ENCODE measurements at regions not wholly inside any gene's neighbourhood (a gene's known extent, or its start where the extent isn't known, plus 50 kb on each side); places are given as distances from the start of the nearest gene placed in this dataset.

DNA sequence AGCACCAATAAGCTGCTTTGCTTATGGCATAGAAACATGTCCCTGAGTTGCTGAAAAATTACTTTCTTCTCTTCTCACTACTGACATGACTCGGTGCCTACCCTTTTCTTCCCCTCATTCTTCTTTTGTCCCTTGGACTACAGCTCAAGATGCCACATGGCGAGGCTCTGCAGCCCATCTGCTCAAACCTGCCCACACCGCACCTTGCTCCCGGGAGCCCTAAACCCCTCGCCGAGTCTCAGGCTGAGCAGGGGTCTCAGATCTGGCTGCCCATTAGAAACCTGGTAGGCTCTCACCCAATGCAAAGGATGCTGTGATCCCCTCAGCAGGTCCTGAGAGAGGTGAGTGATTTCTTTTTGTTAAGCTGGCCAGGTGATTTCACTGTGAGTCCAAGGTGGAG lies 251.7 kb upstream of the IRX1 start:
- TF ChIP-seq, protein P1, sequence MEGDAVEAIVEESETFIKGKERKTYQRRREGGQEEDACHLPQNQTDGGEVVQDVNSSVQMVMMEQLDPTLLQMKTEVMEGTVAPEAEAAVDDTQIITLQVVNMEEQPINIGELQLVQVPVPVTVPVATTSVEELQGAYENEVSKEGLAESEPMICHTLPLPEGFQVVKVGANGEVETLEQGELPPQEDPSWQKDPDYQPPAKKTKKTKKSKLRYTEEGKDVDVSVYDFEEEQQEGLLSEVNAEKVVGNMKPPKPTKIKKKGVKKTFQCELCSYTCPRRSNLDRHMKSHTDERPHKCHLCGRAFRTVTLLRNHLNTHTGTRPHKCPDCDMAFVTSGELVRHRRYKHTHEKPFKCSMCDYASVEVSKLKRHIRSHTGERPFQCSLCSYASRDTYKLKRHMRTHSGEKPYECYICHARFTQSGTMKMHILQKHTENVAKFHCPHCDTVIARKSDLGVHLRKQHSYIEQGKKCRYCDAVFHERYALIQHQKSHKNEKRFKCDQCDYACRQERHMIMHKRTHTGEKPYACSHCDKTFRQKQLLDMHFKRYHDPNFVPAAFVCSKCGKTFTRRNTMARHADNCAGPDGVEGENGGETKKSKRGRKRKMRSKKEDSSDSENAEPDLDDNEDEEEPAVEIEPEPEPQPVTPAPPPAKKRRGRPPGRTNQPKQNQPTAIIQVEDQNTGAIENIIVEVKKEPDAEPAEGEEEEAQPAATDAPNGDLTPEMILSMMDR (IDR thresholded peaks at IDR 0.05): no peak
- Histone ChIP-seq H3K4me1 (no peaks in the 10 kb centered on the region), H3K27ac (no peak overlapping the region), H3K9me3 (no peaks in the 10 kb centered on the region), H3K27me3 (no peaks in the 10 kb centered on the region), H3K4me3 (no peak overlapping the region), H3K36me3 (no peaks in the 10 kb centered on the region)
- no peak for ATAC-seq
- intact Hi-C loops (cut with DNase I): no loop called here
- no peak for DNase-seq

DNA sequence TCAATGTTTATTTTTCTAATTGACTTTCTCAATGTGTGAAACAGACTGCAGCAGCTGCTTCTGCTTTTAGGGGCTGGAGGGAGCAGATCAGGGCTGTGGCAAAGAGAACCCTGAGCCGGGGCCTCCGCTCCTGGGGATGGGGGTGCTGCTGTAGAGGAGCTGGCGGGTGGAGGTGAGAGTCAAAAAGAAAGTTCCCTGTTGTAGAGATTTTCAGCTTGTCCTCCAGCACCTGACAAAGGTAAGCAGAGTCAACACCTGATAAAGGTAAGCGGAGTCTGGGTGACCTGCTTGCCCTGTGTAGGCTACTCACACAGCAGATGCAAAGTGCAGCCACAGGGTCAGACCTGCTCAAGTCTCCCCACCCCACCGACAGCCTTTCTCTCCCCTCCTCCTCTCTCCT lies 252.4 kb upstream of the IRX1 start:
- H3K4me3 ChIP-seq: no peak overlapping the region
- H3K9me3 ChIP-seq: no peaks in the 10 kb centered on the region
- TF ChIP-seq, protein P1 (IDR thresholded peaks at IDR 0.05): no peak
- H3K4me1 ChIP-seq: no peaks in the 10 kb centered on the region
- intact Hi-C loops (cut with DNase I): no loop called here
- no peaks in the 10 kb centered on the region for H3K27me3 ChIP-seq
- DNase-seq (no peak), ATAC-seq (no peak)
- H3K36me3 ChIP-seq: no peaks in the 10 kb centered on the region
- no peak overlapping the region for H3K27ac ChIP-seq

DNA sequence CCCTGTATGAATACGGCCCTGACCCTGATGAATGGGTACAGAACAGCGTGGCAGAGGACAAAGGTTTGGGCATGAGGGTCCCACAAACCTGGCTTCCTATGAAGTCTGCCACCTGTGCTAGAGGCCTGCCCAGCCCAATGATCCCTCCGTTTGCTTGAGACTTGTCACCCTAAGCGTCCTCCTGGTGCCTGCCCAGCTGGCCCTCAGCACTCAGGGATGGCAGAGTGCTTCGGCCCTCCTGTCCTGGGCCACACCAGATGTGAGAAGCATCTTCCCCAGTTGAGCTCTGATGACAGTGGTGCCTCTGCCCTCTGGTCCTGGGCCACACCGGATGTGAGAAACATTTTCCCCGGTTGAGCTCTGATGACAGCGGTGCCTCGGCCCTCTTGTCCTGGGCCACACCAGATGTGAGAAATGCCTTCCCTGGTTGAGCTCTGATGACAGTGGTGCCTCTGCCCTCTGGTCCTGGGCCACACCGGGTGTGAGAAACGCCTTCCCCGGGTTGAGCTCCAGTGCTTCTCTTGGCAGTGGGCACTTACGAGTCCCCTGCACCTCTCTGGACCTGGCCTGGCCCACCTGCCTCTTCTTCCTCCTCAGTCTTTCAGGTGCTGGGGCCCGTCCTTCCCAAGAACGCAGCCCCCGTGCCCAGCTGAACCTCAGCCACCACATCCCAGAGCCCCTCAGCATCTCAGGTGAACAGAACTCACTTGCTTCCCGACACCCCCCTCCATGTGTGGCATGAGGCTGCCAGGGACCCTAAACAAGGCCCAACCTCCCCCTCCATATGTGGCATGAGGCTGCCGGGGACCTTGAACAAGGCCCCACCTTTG lies 253.1 kb upstream of the IRX1 start:
- Histone ChIP-seq H3K36me3 (no peaks in the 10 kb centered on the region), H3K9me3 (no peaks in the 10 kb centered on the region), H3K4me1 (no peaks in the 10 kb centered on the region), H3K27ac (no peak overlapping the region), H3K27me3 (no peaks in the 10 kb centered on the region), H3K4me3 (no peak overlapping the region)
- intact Hi-C loops (cut with DNase I): no loop called here
- TF ChIP-seq, protein P1 (IDR thresholded peaks at IDR 0.05): no peak
- DNase-seq (no peak), ATAC-seq (no peak)

DNA sequence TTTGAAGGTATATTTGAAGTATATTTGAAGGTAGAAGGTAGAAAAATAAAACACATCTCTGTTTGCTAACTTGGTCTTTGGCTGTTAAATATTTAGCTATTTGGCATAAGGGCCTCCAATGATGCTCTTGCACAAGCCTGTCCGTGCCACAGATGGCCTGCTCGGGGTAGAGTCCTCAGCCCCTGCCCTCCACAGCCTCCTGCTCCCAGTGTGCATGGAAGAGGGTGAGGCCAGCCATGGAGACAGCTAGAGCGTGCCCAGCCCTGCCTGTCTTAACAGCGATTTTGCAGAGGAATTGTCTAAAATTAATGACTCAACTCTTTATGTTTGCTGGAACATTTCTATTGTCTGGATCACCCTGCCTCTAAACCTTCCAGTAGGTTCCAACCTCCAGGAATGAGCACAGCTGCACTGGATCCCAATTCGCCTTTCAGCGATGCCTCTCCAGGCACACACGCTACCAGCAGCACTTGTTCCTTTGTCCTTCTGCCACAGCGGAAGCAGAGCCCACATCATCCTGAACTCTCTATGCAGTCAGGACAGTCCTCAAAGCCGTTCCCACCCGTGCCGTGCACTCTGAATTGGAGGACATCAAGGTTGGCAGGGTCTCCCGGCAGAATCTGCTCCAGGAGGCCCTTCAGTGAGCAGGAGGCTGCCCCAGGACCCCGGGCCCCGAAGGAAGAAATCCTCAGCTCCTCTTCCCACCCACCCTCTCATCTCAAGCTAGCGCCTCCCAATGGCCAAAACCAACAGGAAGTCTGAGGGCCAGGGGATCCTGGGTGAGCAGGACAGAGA lies 254.0 kb upstream of the IRX1 start:
- DNase-seq: no peak
- Histone ChIP-seq H3K9me3 (no peaks in the 10 kb centered on the region), H3K4me1 (no peaks in the 10 kb centered on the region), H3K4me3 (no peak overlapping the region), H3K27ac (no peak overlapping the region), H3K36me3 (no peaks in the 10 kb centered on the region), H3K27me3 (no peaks in the 10 kb centered on the region)
- intact Hi-C loops (cut with DNase I): no loop called here
- TF ChIP-seq, protein P1 (IDR thresholded peaks at IDR 0.05): no peak
- ATAC-seq: no peak

DNA sequence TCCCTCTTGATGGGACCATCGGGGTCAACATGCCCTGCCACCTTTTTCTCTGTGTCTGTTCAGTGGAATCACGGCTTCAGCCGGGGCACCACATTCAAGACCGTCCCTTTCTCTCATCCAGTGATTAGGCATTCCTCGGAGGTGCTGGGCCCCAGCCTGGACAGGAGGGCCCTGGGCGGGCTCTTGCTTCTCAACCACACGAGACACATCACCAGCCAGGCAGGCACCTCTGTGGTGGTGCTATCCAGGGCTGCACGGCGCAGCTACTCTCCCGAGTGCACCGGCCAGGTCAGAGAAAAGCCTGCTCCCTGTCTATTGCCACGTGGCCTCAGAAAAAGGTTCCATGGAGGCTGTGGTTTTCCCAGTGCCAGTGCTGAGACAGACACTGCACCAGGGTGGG lies 255.2 kb upstream of the IRX1 start:
- intact Hi-C loops (cut with DNase I): no loop called here
- Histone ChIP-seq H3K36me3 (no peaks in the 10 kb centered on the region), H3K4me1 (no peaks in the 10 kb centered on the region), H3K27me3 (no peaks in the 10 kb centered on the region), H3K9me3 (no peaks in the 10 kb centered on the region), H3K27ac (no peak overlapping the region), H3K4me3 (no peak overlapping the region)
- TF ChIP-seq, protein P1 (IDR thresholded peaks at IDR 0.05): no peak
- ATAC-seq: no peak
- DNase-seq: no peak

All from upper lobe of right lung (tissue), 1 donor.